ENCODE measurements at regions not wholly inside any gene's neighbourhood (a gene's known extent, or its start where the extent isn't known, plus 50 kb on each side); places are given as distances from the start of the nearest gene placed in this dataset.

DNA sequence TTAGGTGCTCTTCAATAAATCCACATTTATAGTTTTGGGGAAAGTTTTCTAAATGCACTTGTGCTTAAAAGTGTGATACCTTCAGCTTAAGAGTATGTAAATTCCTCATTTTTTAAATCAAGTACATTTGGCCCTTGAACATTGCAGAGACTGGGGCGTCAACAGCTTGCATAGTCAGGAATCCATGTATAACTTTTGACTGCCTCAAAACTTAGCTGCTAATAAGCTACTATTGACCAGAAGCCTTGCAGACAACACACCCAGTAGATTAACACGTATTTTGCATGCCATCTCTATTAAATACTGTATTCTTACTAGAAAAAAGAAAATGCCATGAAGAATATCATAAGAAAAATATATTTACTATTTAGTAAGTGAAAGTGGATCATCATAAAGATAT, 1211.8 kb upstream of the ALCAM start:
- no peaks in the 10 kb centered on the region for H3K4me1 ChIP-seq
- WGBS (ENCODE audit: missing lambda C conversion rate), result 16% methylated on average over 2 of the region's 2 CpGs
- no peak for TF ChIP-seq FOSB (CRISPR knock-in tag; IDR thresholded peaks at IDR 0.05)
- TF ChIP-seq NR3C1 (IDR thresholded peaks at IDR 0.05), result no peak
- TF ChIP-seq, protein P1, sequence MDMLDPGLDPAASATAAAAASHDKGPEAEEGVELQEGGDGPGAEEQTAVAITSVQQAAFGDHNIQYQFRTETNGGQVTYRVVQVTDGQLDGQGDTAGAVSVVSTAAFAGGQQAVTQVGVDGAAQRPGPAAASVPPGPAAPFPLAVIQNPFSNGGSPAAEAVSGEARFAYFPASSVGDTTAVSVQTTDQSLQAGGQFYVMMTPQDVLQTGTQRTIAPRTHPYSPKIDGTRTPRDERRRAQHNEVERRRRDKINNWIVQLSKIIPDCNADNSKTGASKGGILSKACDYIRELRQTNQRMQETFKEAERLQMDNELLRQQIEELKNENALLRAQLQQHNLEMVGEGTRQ (IDR thresholded peaks at IDR 0.05), result no peak
- TF ChIP-seq SMC3 (IDR thresholded peaks at IDR 0.05), result no peak
- TF ChIP-seq FOXS1 (CRISPR knock-in tag; IDR thresholded peaks at IDR 0.05), result no peak
- TF ChIP-seq, protein P2, sequence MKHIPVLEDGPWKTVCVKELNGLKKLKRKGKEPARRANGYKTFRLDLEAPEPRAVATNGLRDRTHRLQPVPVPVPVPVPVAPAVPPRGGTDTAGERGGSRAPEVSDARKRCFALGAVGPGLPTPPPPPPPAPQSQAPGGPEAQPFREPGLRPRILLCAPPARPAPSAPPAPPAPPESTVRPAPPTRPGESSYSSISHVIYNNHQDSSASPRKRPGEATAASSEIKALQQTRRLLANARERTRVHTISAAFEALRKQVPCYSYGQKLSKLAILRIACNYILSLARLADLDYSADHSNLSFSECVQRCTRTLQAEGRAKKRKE (CRISPR knock-in tag; IDR thresholded peaks at IDR 0.05; ENCODE audit: low read depth), result no peak
- no peak for TF ChIP-seq RFX5 (IDR thresholded peaks at IDR 0.05)
- no peak for TF ChIP-seq RARB (CRISPR knock-in tag; IDR thresholded peaks at IDR 0.05)
- TF ChIP-seq GATA3 (IDR thresholded peaks at IDR 0.05; ENCODE audit: borderline replicate concordance), result no peak
- TF ChIP-seq MYC (IDR thresholded peaks at IDR 0.05; ENCODE audit: borderline replicate concordance, low read length), result no peak
- TF ChIP-seq CBX8 (IDR thresholded peaks at IDR 0.05), result no peak
- TF ChIP-seq, protein P3, sequence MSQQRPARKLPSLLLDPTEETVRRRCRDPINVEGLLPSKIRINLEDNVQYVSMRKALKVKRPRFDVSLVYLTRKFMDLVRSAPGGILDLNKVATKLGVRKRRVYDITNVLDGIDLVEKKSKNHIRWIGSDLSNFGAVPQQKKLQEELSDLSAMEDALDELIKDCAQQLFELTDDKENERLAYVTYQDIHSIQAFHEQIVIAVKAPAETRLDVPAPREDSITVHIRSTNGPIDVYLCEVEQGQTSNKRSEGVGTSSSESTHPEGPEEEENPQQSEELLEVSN (IDR thresholded peaks at IDR 0.05; ENCODE audit: borderline replicate concordance, low read depth), result no peak
- no peak for TF ChIP-seq HOXB5 (CRISPR knock-in tag; IDR thresholded peaks at IDR 0.05)
- no peak for DNase-seq (ENCODE audit: low read depth in 1 of 2, low spot score in 1 of 2)
- CTCF ChIA-PET, result no interaction called here
- no peak overlapping the region for H3K27ac ChIP-seq
- no peak overlapping the region for H3K4me2 ChIP-seq
- FAIRE-seq, result no peak
- no peaks in the 10 kb centered on the region for H3K9me3 ChIP-seq
- no peak overlapping the region for H3K4me3 ChIP-seq
- no peak for ATAC-seq
- POLR2A ChIA-PET, result no interaction called here

DNA sequence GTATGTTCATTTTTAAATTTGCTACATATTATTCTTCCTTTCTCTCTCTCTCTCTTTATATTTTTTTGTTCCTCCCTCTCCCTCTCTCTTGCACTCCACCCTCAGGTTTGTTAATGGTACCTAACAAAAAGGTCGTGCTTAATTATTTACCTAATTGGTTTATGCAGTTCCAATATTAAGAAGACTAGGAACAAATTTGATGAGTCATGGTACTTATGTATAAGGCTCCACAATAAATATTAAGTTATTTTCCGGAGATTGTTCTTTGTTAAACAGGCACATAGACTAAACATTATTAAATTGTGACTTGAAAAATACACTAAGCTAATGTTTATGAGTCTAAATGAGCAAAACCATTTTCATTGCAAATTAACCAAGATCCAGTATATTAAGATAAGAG, 1200.8 kb upstream of the ALCAM start:
- CTCF ChIA-PET, result no interaction called here
- FAIRE-seq, result no peak
- H3K9me3 ChIP-seq, result peaks cover 12% of the 10 kb centered on the region; the same call in 2 of the 3 replicates

DNA sequence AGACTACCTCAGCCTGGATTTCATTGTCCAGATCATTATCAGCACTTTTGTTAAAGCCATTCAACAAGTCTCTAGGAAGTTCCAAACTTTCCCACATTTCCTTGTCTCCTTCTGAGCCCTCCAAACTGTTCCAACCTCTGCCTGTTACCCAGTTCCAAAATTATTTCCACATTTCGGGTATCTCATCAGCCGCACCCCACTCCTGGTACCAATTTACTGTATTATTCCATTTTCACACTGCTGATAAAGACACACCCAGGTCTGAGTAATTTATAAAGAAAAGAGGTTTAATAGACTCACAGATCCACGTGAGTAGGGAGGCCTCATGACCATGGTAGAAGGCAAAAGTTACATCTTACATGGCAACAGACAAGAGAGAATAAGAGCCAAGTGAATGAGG, 1198.3 kb upstream of the ALCAM start:
- ChIA-PET POLR2A (no interaction called here), CTCF (no interaction called here)
- Histone ChIP-seq H3K9me3 (peaks cover 12% of the 10 kb centered on the region; the same call in 2 of the 3 replicates), H3K27ac (no peak overlapping the region), H3K4me3 (no peak overlapping the region), H3K4me2 (no peak overlapping the region), H3K4me1 (no peaks in the 10 kb centered on the region)
- DNase-seq (ENCODE audit: low read depth in 1 of 2, low spot score in 1 of 2) (no peak), ATAC-seq (no peak), FAIRE-seq (no peak)
- 30% methylated on average over 3 of the region's 3 CpGs for WGBS (ENCODE audit: missing lambda C conversion rate)
- no peak for TF ChIP-seq CHD4 (IDR thresholded peaks at IDR 0.05; ENCODE audit: borderline replicate concordance)
- no peak for TF ChIP-seq CBX8 (IDR thresholded peaks at IDR 0.05)
- no peak for TF ChIP-seq TP53 (CRISPR knock-in tag; IDR thresholded peaks at IDR 0.05)
- TF ChIP-seq NPAS2 (CRISPR knock-in tag; IDR thresholded peaks at IDR 0.05; ENCODE audit: borderline replicate concordance), result no peak
- TF ChIP-seq PHF8 (IDR thresholded peaks at IDR 0.05; ENCODE audit: borderline replicate concordance, low read depth), result no peak
- TF ChIP-seq, protein P3 (IDR thresholded peaks at IDR 0.05; ENCODE audit: borderline replicate concordance, low read depth), result no peak
- TF ChIP-seq FOSL2 (IDR thresholded peaks at IDR 0.05), result no peak
- no peak for TF ChIP-seq FOSL2 (CRISPR knock-in tag; IDR thresholded peaks at IDR 0.05)
- no peak for TF ChIP-seq RARB (CRISPR knock-in tag; IDR thresholded peaks at IDR 0.05)

More for the DNA sequence above, 1200.8 kb upstream of the ALCAM start:
- TF ChIP-seq SREBF2 (IDR thresholded peaks at IDR 0.05) (no peak), NFE2L2 (conservative IDR thresholded peaks at IDR 0.05; ENCODE audit: low read length) (peak; percentile 79), MAFK (IDR thresholded peaks at IDR 0.05; ENCODE audit: partially characterized antibody) (peak; percentile 78), GATA3 (IDR thresholded peaks at IDR 0.05; ENCODE audit: borderline replicate concordance) (no peak), TP53 (CRISPR knock-in tag; IDR thresholded peaks at IDR 0.05) (no peak), CBX8 (IDR thresholded peaks at IDR 0.05) (no peak), HEYL (CRISPR knock-in tag; IDR thresholded peaks at IDR 0.05) (no peak), FOXS1 (CRISPR knock-in tag; IDR thresholded peaks at IDR 0.05) (no peak), PHF8 (IDR thresholded peaks at IDR 0.05; ENCODE audit: borderline replicate concordance, low read depth) (no peak), FOSL2 (IDR thresholded peaks at IDR 0.05) (no peak), FOSL2 (CRISPR knock-in tag; IDR thresholded peaks at IDR 0.05) (0 out of 2 replicates have a peak, but pooled peaks have one; percentile 29)
- TF ChIP-seq, protein P4, sequence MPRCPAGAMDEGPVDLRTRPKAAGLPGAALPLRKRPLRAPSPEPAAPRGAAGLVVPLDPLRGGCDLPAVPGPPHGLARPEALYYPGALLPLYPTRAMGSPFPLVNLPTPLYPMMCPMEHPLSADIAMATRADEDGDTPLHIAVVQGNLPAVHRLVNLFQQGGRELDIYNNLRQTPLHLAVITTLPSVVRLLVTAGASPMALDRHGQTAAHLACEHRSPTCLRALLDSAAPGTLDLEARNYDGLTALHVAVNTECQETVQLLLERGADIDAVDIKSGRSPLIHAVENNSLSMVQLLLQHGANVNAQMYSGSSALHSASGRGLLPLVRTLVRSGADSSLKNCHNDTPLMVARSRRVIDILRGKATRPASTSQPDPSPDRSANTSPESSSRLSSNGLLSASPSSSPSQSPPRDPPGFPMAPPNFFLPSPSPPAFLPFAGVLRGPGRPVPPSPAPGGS (IDR thresholded peaks at IDR 0.05), result no peak
- Histone ChIP-seq H3K4me3 (no peak overlapping the region), H3K4me1 (no peaks in the 10 kb centered on the region), H3K27ac (no peak overlapping the region), H3K4me2 (no peak overlapping the region)
- 33% methylated on average over 2 of the region's 2 CpGs for WGBS (ENCODE audit: missing lambda C conversion rate)
- POLR2A ChIA-PET, result no interaction called here
- ATAC-seq, result no peak
- DNase-seq (ENCODE audit: low read depth in 1 of 2, low spot score in 1 of 2), result no peak

All from A549 (cell line).